Raji (cell line): ENCODE measurements at regions not wholly inside any gene's neighbourhood (a gene's known extent, or its start where the extent isn't known, plus 50 kb on each side); places are given as distances from the start of the nearest gene placed in this dataset.

Experiments
- POLR2A ChIP-seq: IDR thresholded peaks from 2 replicates; pipeline ENCODE4 v1.6.1; 2011; ENCODE audit warnings: low read depth, low read length, control low read depth; ENCODE audit not compliant: insufficient read depth

DNA sequence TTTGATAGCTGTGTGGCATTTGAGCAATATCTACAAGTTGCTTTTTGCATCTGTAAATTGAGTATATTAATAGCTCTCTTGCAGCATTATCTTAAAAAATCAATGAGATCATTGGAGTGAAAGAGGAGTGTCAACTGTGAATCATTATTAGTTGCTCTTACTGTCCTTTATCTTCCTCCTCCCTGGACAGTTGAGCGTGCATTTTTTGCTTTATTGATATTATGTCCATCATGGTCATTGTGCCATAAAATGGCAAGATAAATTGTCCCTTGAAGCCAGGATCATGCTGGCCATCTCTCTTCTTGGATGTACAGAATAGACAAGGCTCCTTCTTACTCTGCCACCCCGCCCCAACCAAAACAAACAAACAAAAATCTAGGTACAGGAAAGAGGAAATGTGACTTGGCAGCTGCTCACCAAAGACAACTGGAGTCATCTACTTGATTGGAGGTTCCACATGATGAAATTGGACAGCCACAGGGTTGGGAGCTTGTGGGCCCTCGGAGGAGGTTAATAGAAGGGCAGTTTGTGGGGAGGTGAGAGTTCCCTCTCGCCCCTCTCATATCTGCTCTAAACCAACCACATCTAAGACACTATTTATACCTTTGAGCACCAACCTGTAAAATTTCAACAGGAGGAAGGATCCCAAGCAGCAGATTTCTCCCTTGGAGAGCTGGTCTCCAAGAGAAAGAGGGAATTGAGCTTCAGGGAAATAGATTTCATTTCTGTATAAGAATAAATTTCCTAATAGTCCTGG, 252.7 kb downstream of the SKIDA1 start:
- no peak for TF ChIP-seq POLR2A

DNA sequence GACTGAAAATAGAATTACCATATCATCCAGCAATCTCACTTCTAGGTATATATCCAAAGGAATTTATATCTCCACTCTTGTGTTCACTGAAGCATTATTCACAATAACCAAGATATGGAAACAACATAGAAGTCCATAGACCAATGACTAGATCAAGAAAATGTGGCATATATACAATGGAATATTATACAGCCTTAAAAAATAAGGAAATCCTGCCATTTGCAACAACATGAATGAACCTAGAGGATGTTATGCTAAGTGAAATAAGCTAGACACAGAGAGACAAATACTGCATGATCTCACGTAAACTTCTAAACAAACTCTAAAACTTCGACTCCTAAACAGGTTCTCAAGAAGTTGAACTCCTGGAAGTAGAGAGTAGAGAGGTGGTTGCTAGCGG, 254.5 kb downstream of the SKIDA1 start:
- TF ChIP-seq POLR2A, result no peak

DNA sequence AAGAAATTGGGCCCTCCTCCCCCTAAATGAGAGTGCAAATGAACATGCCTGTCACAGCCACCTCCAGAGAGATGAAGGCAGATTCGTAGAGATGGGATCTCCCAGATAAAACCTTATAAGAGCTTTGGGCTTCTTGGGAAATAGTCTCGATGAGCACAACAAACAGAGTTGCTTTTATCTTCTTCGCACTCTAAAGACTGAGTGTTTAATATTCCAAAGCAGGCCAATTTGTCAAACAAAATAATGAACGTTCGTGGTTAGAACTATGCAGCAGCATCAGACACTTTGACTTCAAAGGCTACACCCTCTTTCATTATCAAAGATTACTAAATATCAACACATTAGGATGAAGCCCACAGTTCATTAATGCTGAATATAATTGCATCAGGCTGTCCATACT, 256.2 kb downstream of the SKIDA1 start:
- no peak for TF ChIP-seq POLR2A

DNA sequence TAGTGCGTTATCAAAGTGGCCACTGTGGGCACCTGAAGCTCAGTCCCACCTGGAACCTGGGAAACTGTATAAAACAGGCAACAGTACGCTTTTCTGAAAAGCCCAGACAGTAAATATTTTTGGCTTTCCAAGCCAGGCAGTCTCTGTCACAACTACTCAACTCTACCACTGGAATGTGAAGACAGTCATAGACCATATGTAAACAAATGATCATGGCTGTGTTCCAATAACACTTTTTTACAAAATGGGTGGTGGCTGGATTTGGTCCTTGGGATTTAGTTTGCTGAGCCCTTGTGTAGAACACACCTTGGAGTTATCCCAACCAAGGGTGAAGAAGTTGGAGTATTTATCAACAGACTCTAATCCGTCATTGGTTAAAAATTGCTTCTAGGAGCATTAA, 259.9 kb downstream of the SKIDA1 start:
- TF ChIP-seq POLR2A, result no peak

DNA sequence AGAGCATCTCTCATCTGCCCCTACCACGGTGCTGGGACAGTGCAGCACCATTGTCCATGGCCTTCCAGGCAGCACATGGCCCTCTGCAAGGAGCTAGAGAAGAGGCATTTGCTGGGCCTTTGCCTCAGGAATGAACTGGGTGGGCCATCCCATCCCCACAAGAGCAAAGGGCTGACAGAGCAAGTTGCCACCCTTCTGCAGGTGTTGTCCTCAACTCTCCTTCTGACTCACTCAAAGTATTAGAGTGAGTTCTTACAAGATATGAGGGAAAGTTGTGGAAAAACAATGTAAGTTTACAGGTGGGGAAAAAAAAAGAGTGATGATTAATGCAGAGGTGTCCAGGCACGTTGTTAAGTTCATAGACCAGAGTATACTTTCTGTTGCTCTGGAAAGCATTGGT, 261.2 kb downstream of the SKIDA1 start:
- TF ChIP-seq POLR2A, result no peak

DNA sequence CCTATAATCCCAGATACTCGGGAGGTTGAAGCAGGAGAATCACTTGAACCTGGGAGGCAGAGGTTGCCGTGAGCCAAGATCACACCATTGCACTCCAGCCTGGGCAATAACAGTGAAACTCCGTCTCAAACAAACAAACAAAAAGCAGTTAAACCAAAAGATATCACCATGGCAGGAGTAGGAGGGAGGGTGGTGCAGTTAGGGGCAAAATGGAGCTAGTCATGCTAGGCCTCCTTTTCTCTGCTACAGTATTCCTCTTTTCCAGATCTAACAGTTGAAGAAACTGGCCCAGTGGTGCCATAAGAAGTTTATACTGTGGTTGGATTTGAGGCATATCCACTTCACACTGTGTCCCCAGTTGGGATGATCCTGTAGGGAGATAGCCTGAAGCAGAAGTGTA, 261.6 kb downstream of the SKIDA1 start:
- TF ChIP-seq POLR2A, result no peak

DNA sequence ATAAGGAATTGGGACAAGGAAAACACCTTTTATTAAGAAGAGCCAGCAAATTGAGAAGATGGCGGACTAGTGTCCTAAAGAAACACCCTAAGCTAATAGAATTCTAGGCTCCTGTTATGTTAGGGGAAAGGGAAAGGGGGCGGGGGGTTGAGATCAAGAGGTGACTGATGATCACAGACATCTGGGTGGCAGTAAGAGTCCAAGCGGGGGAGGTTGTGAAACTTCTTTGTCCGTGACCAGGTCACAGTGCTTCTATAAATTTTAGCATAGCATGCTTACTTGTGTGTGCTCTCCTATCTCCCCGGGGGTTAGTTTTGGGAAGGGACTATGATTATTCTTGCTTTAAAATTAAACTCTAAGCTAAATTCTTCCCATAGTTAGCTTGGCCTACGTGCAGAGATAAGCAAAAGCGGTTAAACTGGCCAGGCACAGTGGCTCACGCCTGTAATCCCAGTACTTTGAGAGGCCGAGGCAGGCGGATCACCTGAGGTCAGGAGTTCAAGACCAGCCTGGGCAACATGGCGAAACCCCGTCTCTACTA, 262.1 kb downstream of the SKIDA1 start:
- no peak for TF ChIP-seq POLR2A

DNA sequence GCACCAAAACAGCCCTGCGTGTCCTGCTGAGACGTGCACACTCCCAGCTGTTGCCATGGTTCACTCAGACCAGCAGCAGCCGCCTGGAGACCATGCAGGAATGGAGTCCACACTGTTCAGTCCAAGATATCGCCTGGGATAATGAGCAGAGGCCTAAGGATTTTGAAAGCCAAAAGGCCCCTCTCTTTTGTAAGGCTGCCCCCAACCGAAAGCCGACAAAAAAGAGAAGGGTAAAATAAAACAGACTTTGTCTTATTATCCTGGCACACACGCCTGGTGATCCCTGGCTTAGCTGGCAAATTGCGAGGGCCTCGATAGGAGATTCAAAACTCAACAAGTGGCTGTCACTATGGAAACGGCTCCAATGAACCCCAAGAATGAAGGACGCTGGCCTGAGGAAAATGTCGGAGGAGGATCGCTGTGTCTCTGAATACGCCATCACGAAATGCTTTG, 263.6 kb downstream of the SKIDA1 start:
- TF ChIP-seq POLR2A, result no peak

DNA sequence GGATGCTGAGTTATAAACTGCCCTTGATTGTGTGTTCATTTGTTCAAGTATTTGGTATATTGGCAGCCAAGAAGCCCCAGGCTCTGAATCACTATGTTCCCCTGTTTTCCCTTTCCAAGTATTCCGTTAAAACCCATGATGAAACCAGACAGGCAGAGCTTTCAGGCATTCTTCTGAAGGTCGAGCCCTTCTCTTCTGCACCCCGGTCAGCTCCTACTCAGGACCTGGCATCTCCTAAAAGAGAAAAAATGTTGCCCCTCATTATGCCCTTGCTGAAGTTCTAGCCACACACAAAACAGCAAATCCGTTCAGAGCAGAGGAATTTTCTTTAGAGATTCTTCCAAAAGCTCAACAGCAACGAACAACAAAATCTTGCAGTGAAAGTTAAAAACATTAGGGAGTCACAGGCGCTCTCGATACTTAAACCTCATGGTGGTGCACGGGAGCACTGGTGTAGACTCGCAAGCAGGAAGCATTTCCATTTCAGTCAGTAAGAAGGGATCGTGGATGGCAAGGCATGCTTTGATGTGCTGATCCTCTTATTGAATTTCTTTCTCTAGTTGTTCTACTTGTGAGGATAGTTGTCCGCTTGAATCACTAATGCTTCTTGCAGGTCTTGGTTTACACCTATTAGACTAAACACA, 264.9 kb downstream of the SKIDA1 start:
- TF ChIP-seq POLR2A, result no peak

DNA sequence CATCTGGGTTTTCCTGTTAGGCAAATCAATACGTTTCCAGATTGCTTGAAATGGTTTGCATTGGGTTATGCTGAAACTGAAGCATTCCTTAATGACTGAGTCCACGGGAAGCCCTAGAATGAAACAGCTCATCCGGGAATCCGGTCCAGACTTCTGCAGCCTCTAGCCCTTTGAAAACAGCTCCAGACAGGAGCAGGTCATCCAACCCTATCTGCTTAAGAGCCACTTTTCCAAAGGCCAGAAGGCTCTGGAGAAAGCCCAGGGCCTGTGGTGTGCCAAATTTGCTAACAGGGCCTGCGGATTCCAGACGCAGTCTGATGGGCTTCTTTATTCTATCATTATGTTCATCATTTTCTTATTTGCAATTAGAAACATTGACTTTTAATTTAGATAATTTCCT, 265.4 kb downstream of the SKIDA1 start:
- no peak for TF ChIP-seq POLR2A

DNA sequence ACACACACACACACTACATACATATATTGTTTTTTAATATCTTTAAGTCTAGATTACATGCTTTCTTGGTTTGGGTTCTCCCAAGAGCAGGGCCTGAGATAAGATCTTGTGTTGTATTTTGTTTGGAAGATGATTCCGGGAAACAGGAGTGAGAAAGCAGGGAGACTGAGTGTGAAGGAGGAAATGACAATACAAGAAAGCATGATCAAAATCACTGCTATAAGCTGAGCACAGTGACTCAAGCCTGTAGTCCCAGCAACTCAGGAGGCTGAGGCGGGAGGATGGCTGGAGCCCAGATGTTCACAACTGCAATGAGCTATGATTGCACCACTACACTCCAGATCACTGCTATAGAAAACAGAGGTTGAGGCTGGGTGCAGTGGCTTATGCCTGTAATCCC, 267.6 kb downstream of the SKIDA1 start:
- no peak for TF ChIP-seq POLR2A

DNA sequence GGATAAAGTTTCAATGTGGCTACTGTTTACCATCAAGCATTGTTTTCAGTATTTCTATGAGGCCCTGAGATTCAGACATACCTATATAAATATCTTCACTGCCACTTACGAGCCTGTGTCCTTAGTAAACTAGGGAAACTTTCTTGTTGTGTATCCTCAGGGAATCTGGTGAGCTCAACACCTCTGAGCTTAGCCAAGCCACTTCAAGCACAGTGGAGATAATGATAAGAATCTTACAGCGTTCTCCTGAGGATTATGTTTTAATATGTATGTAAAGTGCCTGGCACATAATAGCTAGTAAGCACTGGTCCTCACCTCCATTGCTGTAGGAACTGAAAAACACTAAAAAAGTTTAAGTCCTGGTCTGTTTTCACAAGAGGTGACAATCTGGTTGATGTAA, 268.3 kb downstream of the SKIDA1 start:
- no peak for TF ChIP-seq POLR2A

DNA sequence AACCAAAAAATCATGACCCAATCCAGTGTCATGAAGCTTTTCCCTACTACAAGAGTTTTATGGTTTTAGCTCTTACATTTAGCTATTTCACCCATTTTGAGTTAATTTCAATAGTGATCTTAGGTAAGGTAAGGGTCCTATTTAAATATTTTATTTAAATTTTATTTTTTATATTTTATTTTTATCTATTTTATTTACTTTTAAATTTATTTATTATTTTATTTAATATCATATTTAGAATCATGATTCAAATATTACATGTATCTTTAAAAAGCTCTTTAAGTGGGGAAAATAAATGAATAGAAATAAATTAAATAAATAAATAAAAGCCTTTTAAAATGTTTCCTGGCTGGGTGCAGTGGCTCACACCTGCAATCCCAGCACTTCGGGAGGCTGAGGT, 276.0 kb downstream of the SKIDA1 start:
- TF ChIP-seq POLR2A, result no peak

DNA sequence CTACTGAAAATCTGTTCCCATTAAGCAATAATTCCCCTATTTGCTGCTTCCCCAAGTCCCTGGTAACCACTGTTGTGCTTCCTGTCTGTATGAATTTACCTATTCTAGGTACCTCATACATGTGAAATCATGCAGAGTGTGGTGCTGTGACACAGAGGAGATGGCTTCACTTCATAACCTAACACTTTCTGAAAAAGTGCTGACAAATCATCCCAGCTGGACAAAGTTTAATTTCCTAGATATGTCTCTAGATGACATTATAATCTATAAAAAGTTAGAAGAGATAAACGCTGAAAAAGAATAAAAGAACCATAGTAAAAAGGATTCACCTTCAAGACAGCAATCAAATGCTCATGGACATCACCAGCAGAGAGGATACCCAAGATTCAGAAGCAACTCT, 277.9 kb downstream of the SKIDA1 start:
- no peak for TF ChIP-seq POLR2A

DNA sequence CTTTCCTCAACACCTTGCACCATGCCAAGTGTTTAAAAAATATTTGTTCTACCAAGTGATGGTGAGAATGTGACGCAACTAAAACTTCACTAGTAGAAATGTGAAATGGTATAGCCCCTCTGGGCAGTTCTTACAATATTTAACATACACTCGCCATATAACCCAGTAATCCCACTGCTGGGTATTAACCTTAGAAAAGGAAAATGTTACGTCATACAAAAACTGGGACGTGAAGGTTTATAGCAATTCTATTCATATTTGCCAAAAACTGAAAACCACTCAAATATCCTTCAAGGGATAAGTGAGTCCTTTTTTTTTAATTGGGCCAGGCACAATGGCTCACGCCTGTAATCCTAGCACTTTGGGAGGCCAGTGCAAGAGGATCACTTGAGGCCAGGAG, 279.3 kb downstream of the SKIDA1 start:
- TF ChIP-seq POLR2A, result no peak

DNA sequence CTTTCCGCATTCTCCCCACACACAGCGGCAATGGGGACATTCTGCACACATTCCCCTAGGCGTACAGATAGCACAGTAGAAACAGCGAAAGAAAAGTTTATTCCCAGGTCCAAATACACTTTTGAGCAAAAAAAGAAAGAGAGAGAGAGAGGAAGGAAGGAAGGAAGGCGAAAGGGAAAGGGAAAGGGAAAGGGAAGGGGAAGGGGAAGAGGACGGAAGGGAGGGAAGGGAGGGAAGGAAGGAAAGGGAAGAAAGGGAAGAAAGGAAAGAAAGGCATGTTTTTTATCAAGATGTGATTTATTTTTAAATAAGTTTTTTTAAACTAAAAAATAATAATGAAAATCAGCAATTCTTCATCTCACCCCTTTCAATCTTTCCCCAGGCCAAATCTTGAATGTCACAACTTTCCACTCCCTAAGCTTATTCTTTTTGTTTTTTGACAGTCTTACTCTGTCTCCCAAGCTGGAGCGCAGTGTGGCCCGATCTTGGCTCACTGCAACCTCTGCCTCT, 281.7 kb downstream of the SKIDA1 start:
- TF ChIP-seq POLR2A, result no peak
